OCI-LY7 (cell line): ENCODE measurements at regions not wholly inside any gene's neighbourhood (a gene's known extent, or its start where the extent isn't known, plus 50 kb on each side); places are given as distances from the start of the nearest gene placed in this dataset.

Experiments used
- CTCF ChIP-seq: fragments of 200-600 bp; sonication (generic); conservative IDR thresholded peaks from 2 replicates; pipeline ENCODE4 v1.5.1; 2014; ENCODE audit warnings: mild to moderate bottlenecking, antibody characterized with exemption, low read length, moderate library complexity, mixed read lengths
- EZH2phosphoT487 ChIP-seq: fragments of 200-600 bp; sonication (generic); IDR thresholded peaks from 2 replicates; pipeline ENCODE4 v1.6.1; 2018; ENCODE audit warnings: low read depth, borderline replicate concordance, mild to moderate bottlenecking, mixed run types, antibody characterized with exemption, low read length, moderate library complexity, mixed read lengths

GRCh38 chr17:37841232-37841631, 83.0 kb upstream of the TBC1D3K start:
- TF ChIP-seq CTCF = no peak
- no peak for TF ChIP-seq EZH2phosphoT487
